GM12872 (cell line): ENCODE measurements at regions not wholly inside any gene's neighbourhood (a gene's known extent, or its start where the extent isn't known, plus 50 kb on each side); places are given as distances from the start of the nearest gene placed in this dataset.

Source experiments
- CTCF ChIP-seq: IDR thresholded peaks from 3 replicates; pipeline ENCODE4 v1.5.1; 2011; ENCODE audit warnings: low read depth, mild to moderate bottlenecking, low read length, moderate library complexity; ENCODE audit not compliant: insufficient read depth

GRCh38 chr7:24025765-24026164, 258.2 kb upstream of the NPY start:
- TF ChIP-seq CTCF: no peak

GRCh38 chr7:24026351-24026750, 257.6 kb upstream of the NPY start:
- no peak for TF ChIP-seq CTCF

- no peak for TF ChIP-seq CTCF
These were observed 254.9 kb upstream of the NPY start for GRCh38 chr7:24029068-24029467.

- no peak for TF ChIP-seq CTCF
These were observed 249.7 kb upstream of the NPY start for GRCh38 chr7:24034251-24034650.

GRCh38 chr7:24035366-24036032, 248.5 kb upstream of the NPY start:
- TF ChIP-seq CTCF: no peak

GRCh38 chr7:24036033-24036412, 248.0 kb upstream of the NPY start:
- TF ChIP-seq CTCF: no peak

- no peak for TF ChIP-seq CTCF
These were observed 245.0 kb upstream of the NPY start for GRCh38 chr7:24038993-24039392.

GRCh38 chr7:24039991-24040624, 243.9 kb upstream of the NPY start:
- no peak for TF ChIP-seq CTCF
